ENCODE measurements at regions not wholly inside any gene's neighbourhood (a gene's known extent, or its start where the extent isn't known, plus 50 kb on each side); places are given as distances from the start of the nearest gene placed in this dataset.

DNA sequence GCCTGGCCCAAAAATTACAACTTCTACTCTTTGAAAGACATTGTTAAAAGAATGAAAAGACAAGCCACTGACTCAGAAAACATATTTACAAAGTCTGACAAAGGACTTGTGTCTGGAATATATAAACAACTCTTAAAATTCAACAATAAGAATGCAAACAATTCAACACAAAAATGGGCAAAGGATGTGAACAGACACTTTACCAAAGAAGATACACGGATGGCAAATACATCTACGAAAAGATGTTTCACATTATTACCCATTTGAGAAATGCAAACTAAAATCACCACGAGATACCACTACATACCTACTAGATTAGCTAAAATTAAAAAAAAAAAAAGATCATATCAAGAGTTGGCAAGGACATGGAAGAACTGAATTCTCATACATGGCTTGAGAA, 80.8 kb upstream of the METRNL start:
- TF ChIP-seq, protein P1, sequence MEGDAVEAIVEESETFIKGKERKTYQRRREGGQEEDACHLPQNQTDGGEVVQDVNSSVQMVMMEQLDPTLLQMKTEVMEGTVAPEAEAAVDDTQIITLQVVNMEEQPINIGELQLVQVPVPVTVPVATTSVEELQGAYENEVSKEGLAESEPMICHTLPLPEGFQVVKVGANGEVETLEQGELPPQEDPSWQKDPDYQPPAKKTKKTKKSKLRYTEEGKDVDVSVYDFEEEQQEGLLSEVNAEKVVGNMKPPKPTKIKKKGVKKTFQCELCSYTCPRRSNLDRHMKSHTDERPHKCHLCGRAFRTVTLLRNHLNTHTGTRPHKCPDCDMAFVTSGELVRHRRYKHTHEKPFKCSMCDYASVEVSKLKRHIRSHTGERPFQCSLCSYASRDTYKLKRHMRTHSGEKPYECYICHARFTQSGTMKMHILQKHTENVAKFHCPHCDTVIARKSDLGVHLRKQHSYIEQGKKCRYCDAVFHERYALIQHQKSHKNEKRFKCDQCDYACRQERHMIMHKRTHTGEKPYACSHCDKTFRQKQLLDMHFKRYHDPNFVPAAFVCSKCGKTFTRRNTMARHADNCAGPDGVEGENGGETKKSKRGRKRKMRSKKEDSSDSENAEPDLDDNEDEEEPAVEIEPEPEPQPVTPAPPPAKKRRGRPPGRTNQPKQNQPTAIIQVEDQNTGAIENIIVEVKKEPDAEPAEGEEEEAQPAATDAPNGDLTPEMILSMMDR (IDR thresholded peaks at IDR 0.05), result no peak
- TF ChIP-seq POLR2AphosphoS5 (IDR thresholded peaks at IDR 0.05; ENCODE audit: low read depth, low read length), result no peak
- TF ChIP-seq, protein P2, sequence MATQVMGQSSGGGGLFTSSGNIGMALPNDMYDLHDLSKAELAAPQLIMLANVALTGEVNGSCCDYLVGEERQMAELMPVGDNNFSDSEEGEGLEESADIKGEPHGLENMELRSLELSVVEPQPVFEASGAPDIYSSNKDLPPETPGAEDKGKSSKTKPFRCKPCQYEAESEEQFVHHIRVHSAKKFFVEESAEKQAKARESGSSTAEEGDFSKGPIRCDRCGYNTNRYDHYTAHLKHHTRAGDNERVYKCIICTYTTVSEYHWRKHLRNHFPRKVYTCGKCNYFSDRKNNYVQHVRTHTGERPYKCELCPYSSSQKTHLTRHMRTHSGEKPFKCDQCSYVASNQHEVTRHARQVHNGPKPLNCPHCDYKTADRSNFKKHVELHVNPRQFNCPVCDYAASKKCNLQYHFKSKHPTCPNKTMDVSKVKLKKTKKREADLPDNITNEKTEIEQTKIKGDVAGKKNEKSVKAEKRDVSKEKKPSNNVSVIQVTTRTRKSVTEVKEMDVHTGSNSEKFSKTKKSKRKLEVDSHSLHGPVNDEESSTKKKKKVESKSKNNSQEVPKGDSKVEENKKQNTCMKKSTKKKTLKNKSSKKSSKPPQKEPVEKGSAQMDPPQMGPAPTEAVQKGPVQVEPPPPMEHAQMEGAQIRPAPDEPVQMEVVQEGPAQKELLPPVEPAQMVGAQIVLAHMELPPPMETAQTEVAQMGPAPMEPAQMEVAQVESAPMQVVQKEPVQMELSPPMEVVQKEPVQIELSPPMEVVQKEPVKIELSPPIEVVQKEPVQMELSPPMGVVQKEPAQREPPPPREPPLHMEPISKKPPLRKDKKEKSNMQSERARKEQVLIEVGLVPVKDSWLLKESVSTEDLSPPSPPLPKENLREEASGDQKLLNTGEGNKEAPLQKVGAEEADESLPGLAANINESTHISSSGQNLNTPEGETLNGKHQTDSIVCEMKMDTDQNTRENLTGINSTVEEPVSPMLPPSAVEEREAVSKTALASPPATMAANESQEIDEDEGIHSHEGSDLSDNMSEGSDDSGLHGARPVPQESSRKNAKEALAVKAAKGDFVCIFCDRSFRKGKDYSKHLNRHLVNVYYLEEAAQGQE (IDR thresholded peaks at IDR 0.05; ENCODE audit: insufficient read depth in 1 of 2, low read depth in 2 of 2, low read length in 1 of 2), result no peak
- no peak for TF ChIP-seq TCF7L2 (IDR thresholded peaks at IDR 0.05; ENCODE audit: low read depth, low read length)
- no peak for TF ChIP-seq SIN3A (IDR thresholded peaks at IDR 0.05; ENCODE audit: borderline replicate concordance, insufficient read depth, low read depth, low read length)
